WERI-Rb-1 (cell line): ENCODE measurements at regions not wholly inside any gene's neighbourhood (a gene's known extent, or its start where the extent isn't known, plus 50 kb on each side); places are given as distances from the start of the nearest gene placed in this dataset.

Experiments
- DNase-seq: peaks from one replicate; pipeline ENCODE4 v3.0.0-alpha.2; 2020
- H3K27ac ChIP-seq: fragments of 250-450 bp; sonication (Bioruptor Pico); 2 replicates; pipeline ENCODE4 v1.5.1; 2020; ENCODE audit warnings: mild to moderate bottlenecking, moderate library complexity
- H3K27me3 ChIP-seq: fragments of 250-450 bp; sonication (Bioruptor Pico); 2 replicates; pipeline ENCODE4 v1.5.1; 2021; ENCODE audit warnings: mild to moderate bottlenecking, low read depth, moderate library complexity; ENCODE audit not compliant: insufficient read depth, severe bottlenecking
- H3K36me3 ChIP-seq: fragments of 250-450 bp; sonication (Bioruptor Pico); 2 replicates; pipeline ENCODE4 v1.5.1; 2020; ENCODE audit warnings: mild to moderate bottlenecking, moderate library complexity
- H3K4me3 ChIP-seq: 2 replicates; pipeline ENCODE4 v1.5.1; 2011; ENCODE audit warnings: low read depth, mild to moderate bottlenecking, control low read depth, low read length
- H3K9me3 ChIP-seq: fragments of 250-450 bp; sonication (Bioruptor Pico); 2 replicates; pipeline ENCODE4 v1.5.1; 2021; ENCODE audit warnings: mild to moderate bottlenecking, moderate library complexity; ENCODE audit not compliant: severe bottlenecking
- TF ChIP-seq, protein P1 (sequence below): IDR thresholded peaks from 2 replicates; pipeline ENCODE4 v1.5.1; 2011; ENCODE audit warnings: low read depth, mild to moderate bottlenecking, control low read depth, inconsistent platforms, low read length

DNA sequence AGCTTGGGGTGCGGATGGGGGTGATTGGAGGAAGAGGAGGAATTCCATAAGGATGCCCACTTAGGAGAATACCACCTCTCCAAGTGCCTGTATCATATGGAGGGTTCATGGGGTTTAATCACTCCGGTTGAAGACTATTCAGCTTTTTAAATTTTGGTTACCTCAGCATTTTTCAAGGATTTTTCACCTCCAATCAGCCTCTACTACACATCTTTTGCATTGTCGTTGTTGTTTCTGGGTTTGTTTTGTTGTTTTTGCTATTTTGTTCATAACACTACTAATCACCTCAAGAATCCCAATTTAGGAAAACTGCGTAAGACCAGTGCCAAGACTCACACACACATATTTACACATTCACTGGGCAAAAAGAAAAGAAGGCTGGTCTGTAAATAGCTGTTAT, 619.5 kb upstream of the CDH5 start:
- Histone ChIP-seq H3K36me3 (no peaks in the 10 kb centered on the region), H3K27me3 (no peaks in the 10 kb centered on the region), H3K4me3 (no peak overlapping the region), H3K27ac (no peak overlapping the region), H3K9me3 (no peaks in the 10 kb centered on the region)
- TF ChIP-seq, protein P1, sequence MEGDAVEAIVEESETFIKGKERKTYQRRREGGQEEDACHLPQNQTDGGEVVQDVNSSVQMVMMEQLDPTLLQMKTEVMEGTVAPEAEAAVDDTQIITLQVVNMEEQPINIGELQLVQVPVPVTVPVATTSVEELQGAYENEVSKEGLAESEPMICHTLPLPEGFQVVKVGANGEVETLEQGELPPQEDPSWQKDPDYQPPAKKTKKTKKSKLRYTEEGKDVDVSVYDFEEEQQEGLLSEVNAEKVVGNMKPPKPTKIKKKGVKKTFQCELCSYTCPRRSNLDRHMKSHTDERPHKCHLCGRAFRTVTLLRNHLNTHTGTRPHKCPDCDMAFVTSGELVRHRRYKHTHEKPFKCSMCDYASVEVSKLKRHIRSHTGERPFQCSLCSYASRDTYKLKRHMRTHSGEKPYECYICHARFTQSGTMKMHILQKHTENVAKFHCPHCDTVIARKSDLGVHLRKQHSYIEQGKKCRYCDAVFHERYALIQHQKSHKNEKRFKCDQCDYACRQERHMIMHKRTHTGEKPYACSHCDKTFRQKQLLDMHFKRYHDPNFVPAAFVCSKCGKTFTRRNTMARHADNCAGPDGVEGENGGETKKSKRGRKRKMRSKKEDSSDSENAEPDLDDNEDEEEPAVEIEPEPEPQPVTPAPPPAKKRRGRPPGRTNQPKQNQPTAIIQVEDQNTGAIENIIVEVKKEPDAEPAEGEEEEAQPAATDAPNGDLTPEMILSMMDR = no peak
- DNase-seq = no peak

DNA sequence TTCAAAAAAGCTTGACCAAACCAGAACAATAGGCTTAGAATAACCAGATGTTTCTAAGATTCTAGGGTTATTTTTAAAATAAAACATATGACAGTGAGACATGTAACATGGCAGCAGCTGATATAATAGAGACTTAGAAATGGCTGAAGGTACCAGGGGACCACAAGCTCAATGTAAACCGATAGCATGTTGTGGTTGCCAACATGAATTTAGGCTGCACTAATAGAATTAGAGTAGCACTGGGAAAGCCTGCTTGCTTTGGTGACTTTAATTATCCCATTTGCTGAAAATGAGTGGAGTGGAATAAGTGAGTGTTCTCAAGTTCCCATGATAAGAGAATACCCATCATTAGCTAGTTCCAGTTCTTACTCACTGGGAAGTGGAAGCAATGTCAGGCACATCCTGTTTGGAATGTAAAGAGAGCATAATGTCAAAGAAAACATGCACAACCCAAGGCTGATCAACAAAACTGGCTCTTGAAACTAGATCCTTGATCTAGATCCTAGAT, 621.2 kb upstream of the CDH5 start:
- no peaks in the 10 kb centered on the region for H3K9me3 ChIP-seq
- no peak for DNase-seq
- TF ChIP-seq, protein P1 = no peak
- no peaks in the 10 kb centered on the region for H3K36me3 ChIP-seq
- H3K4me3 ChIP-seq = no peak overlapping the region
- no peak overlapping the region for H3K27ac ChIP-seq
- no peaks in the 10 kb centered on the region for H3K27me3 ChIP-seq

DNA sequence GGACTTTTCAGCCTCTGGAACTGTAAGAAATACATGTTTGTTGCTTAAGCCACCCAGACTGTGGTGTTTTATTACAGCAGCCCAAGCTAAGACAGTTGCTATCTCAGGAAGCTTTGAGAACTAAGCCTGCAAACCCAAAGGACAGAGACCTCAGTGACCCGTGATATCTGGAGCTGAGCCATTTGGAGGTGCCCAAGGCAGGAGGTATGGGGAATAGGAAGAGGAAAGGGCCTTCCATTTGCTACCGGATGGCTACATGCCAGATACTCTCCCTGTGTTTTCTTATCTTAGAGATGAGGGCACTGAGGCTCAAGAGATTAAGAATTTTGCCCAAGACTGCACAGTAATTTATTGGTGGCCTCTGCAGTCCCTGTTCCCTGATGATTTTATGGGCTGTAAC, 622.1 kb upstream of the CDH5 start:
- Histone ChIP-seq H3K27me3 (no peaks in the 10 kb centered on the region), H3K27ac (no peak overlapping the region), H3K9me3 (no peaks in the 10 kb centered on the region), H3K36me3 (no peaks in the 10 kb centered on the region), H3K4me3 (no peak overlapping the region)
- no peak for DNase-seq
- TF ChIP-seq, protein P1 = no peak

DNA sequence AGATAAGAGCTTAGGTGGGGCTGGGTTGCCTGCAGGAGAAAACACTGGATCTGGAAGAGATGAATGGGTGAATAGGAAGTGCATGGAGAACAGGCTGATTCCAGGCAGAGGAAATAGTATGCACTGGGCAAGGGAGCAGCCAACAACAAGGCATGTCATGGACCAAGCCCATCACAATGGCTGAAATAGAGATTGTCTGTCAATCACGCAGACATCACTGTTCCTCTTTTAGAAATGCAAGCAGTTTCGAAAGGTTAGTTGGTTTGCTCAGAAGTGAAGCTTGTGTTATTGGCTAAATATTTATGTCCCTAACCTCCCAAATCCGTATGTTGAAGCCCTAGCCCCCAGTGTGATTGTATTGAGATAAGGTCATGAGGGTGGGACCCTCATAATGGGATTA, 621.7 kb upstream of the CDH11 start:
- no peak overlapping the region for H3K27ac ChIP-seq
- H3K36me3 ChIP-seq = no peaks in the 10 kb centered on the region

DNA sequence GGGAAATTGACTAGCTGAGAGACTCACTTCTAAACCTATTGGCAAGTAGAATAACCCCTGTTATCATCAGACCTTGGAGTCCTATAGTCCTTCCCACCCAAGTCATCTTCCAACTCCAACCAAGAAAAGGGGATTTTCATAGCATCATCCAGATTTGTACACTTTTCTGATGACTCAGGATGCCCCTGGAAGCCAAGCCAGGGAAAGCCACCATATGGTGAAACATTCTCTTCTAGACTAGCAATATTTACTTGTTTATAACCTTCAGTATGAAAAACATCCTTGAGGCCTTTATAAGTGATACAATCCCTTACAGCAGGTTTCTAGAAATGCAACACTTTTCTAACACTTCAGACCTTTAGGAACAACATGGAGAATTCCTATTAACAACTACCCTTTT, 618.8 kb upstream of the CDH11 start:
- no peak for DNase-seq
- Histone ChIP-seq H3K9me3 (no peaks in the 10 kb centered on the region), H3K27me3 (no peaks in the 10 kb centered on the region), H3K36me3 (no peaks in the 10 kb centered on the region), H3K4me3 (no peak overlapping the region), H3K27ac (no peak overlapping the region)
- TF ChIP-seq, protein P1 = no peak

More for the DNA sequence above, 621.7 kb upstream of the CDH11 start:
- Histone ChIP-seq H3K4me3 (no peak overlapping the region), H3K27me3 (no peaks in the 10 kb centered on the region), H3K9me3 (no peaks in the 10 kb centered on the region)
- no peak for DNase-seq
- TF ChIP-seq, protein P1 = no peak

DNA sequence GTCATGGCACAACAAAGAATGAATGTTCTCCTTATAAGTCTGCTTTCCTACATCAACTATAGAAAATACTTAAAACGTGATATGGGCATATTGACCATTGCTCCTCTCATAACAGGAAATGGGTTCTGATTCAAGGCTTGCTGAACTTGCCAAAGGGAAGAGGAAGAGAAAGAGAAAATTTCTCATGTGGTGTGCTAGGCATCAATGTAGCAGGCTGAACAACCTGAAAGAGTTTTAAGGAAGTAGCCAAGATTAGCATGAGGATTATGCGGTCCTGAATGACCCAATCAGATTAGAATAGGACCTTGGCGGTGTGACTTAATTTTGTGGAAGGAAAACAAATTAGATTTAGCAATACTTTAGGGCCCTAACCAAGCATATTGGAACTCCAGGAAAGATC, 617.7 kb upstream of the CDH11 start:
- DNase-seq = no peak
- Histone ChIP-seq H3K27me3 (no peaks in the 10 kb centered on the region), H3K36me3 (no peaks in the 10 kb centered on the region), H3K27ac (no peak overlapping the region), H3K4me3 (no peak overlapping the region), H3K9me3 (no peaks in the 10 kb centered on the region)
- TF ChIP-seq, protein P1 = no peak
